Upper lobe of right lung (tissue), 1 donor: ENCODE measurements at regions not wholly inside any gene's neighbourhood (a gene's known extent, or its start where the extent isn't known, plus 50 kb on each side); places are given as distances from the start of the nearest gene placed in this dataset.

ENCODE experiments used
- ATAC-seq: fragments of 200-7000 bp; cut with Tn5 transposase; one replicate; pipeline ENCODE4 v1.9.1; 2020; ENCODE audit warnings: mild to moderate bottlenecking, moderate library complexity
- DNase-seq: peaks from one replicate; pipeline ENCODE4 v3.0.0-alpha.2; 2020
- H3K27ac ChIP-seq: fragments of 200-600 bp; one replicate; pipeline ENCODE4 v1.8.0; 2022
- H3K27me3 ChIP-seq: fragments of 200-600 bp; one replicate; pipeline ENCODE4 v1.8.0; 2022; ENCODE audit warnings: mild to moderate bottlenecking
- H3K36me3 ChIP-seq: fragments of 200-600 bp; one replicate; pipeline ENCODE4 v1.8.0; 2022
- H3K4me1 ChIP-seq: fragments of 200-600 bp; one replicate; pipeline ENCODE4 v1.8.0; 2022
- H3K4me3 ChIP-seq: fragments of 200-600 bp; one replicate; pipeline ENCODE4 v1.8.0; 2022; ENCODE audit warnings: mild to moderate bottlenecking
- H3K9me3 ChIP-seq: fragments of 200-600 bp; one replicate; pipeline ENCODE4 v1.8.0; 2022
- intact Hi-C: fragments of 100-400 bp; cut with DNase I; formaldehyde crosslinking; loops from one replicate; pipeline ENCODE4 v1.11.0; 2022
- TF ChIP-seq, protein P1 (sequence below): fragments of 200-600 bp; IDR thresholded peaks from one replicate; pipeline ENCODE4 v1.8.0; 2022; ENCODE audit warnings: antibody characterized with exemption
- donor health status: DM: no; HTN: yes; CAD: no; lungs with severe emphysema.

DNA sequence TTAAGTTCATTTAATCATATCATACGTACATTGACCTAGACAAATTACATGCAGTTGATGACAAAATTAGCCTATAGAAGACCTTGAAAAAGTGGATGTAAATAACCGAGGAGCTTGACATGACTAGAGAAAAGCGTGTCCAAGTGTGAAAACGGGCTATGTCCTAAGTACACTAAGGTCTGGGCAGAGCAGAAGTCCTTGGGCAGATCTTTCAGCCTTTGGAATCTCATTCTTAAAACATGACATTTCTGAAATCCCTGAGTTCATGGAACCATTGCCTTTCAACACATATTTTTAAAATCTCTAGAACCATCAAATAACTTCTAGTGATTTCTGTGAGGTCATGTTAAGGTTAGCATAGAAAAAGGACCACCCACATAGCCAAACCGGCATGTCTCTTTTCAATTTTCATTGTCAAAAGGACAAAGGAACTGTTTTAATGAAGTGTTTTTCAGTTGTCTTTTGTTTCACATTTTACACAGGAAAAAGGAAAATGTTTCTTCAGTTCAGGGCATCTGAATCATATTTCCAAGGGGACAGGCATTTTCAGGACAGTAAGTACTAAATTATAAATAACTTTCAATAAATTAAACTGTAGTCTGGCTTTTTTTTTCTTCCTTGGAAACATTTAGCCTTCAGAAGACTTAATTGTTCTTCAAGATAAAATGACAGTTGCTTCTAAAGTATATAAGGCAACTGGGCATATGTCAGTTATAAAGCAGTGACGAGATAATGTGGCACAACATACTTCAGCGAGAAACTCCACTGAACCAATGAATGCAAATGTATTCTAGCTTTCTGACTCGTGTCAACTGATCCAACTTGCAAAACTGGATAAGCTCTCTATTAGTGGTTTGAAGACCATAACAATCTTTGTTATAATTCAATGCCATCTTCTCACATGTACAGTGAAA, 416.8 kb downstream of the NFIB start:
- intact Hi-C loops = no loop called here
- H3K27ac ChIP-seq = no peak overlapping the region

DNA sequence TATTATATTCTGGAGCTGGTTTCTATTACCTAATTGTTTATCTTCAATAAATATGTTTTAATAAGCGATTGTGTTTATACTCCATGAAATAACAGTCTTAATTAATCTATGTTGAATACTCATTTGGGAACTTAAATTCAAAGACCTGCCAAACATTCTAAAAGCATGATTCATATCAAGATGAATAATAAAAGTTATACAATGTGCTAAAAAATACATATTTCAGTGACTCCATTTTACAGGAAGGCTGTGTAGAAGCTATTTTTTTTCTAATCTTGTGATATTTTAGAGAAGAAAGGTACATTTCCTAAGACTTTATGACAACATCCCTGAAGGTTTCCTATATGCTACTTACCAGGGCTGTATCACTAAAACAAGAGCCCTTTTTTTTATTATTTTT, 417.9 kb downstream of the NFIB start:
- Histone ChIP-seq H3K27ac (no peak overlapping the region), H3K4me3 (no peak overlapping the region), H3K27me3 (no peaks in the 10 kb centered on the region), H3K36me3 (no peaks in the 10 kb centered on the region), H3K4me1 (peaks cover 4% of the 10 kb centered on the region), H3K9me3 (no peaks in the 10 kb centered on the region)
- DNase-seq (no peak), ATAC-seq (no peak)
- TF ChIP-seq, protein P1, sequence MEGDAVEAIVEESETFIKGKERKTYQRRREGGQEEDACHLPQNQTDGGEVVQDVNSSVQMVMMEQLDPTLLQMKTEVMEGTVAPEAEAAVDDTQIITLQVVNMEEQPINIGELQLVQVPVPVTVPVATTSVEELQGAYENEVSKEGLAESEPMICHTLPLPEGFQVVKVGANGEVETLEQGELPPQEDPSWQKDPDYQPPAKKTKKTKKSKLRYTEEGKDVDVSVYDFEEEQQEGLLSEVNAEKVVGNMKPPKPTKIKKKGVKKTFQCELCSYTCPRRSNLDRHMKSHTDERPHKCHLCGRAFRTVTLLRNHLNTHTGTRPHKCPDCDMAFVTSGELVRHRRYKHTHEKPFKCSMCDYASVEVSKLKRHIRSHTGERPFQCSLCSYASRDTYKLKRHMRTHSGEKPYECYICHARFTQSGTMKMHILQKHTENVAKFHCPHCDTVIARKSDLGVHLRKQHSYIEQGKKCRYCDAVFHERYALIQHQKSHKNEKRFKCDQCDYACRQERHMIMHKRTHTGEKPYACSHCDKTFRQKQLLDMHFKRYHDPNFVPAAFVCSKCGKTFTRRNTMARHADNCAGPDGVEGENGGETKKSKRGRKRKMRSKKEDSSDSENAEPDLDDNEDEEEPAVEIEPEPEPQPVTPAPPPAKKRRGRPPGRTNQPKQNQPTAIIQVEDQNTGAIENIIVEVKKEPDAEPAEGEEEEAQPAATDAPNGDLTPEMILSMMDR = no peak
- intact Hi-C loops = no loop called here

More for the DNA sequence above, 416.8 kb downstream of the NFIB start:
- TF ChIP-seq, protein P1 = no peak
- ATAC-seq = no peak
- no peak overlapping the region for H3K4me3 ChIP-seq
- no peaks in the 10 kb centered on the region for H3K36me3 ChIP-seq
- peaks cover 4% of the 10 kb centered on the region for H3K4me1 ChIP-seq
- H3K27me3 ChIP-seq = no peaks in the 10 kb centered on the region
- DNase-seq = no peak
- H3K9me3 ChIP-seq = no peaks in the 10 kb centered on the region

DNA sequence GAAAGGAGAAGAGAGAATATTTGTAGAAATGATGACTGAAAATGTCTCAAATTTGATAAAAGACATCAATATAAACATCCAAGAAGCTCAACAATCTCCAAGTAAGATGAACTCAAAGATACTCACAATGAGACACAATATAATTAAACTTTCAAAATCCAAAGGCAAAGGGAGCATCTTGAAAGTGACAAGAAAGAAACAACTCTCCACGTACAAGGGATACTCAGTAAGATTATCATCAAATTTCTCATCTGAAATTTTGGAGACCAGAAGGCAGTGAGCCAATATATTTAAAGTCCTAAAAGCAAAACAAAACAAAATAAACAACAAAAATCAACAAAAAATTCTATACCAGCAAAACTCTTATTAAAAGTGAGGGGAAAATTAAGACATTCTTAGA, 428.7 kb downstream of the NFIB start:
- no peak overlapping the region for H3K27ac ChIP-seq
- no peaks in the 10 kb centered on the region for H3K27me3 ChIP-seq
- H3K4me3 ChIP-seq = no peak overlapping the region
- H3K9me3 ChIP-seq = no peaks in the 10 kb centered on the region
- DNase-seq = no peak
- intact Hi-C loops = no loop called here
- no peaks in the 10 kb centered on the region for H3K36me3 ChIP-seq
- H3K4me1 ChIP-seq = no peaks in the 10 kb centered on the region
- TF ChIP-seq, protein P1 = no peak
- ATAC-seq = no peak

DNA sequence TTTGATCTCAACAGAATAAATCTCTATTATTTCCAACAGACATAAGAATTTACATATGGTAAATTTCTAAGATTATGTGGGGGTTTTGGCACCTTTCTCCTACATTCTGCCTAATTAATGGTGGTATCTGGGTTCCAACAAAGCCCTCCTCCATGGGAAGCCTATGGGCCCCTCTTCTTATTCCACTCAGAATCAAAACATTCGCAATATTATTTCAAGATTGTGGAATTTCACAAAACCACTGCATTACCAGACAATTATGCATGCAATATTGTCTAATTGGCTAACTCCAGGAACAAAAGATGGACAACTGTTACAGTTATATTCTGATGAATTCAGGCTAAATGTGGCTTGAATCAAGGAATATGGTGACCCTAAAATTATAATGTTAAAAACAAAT, 434.0 kb downstream of the NFIB start:
- TF ChIP-seq, protein P1 = no peak
- Histone ChIP-seq H3K9me3 (no peaks in the 10 kb centered on the region), H3K27me3 (no peaks in the 10 kb centered on the region), H3K36me3 (no peaks in the 10 kb centered on the region), H3K27ac (no peak overlapping the region), H3K4me3 (no peak overlapping the region), H3K4me1 (no peaks in the 10 kb centered on the region)
- ATAC-seq (no peak), DNase-seq (no peak)
- intact Hi-C loops = no loop called here

DNA sequence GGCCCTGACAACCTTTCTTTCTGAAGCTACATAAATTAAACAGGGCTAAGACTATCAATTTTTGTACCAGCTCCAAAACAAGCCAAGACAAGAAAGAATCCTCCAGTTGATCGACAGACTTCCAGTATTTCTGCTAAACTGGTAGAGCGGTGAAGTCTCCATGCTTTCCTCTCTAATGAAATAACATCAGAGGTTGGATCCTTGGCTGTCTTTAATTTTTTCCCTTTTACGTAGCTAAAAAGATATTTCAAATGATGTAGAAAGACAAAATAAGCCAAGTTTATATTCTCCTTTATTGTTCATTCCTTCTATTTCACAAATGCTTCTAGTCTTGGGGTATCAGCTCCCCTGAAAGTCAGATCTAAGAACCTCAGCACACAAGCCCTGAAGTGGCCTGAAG, 434.9 kb downstream of the NFIB start:
- no peak overlapping the region for H3K27ac ChIP-seq
- DNase-seq (no peak), ATAC-seq (no peak)
- no peaks in the 10 kb centered on the region for H3K9me3 ChIP-seq
- TF ChIP-seq, protein P1 = no peak
- H3K36me3 ChIP-seq = no peaks in the 10 kb centered on the region
- intact Hi-C loops = no loop called here
- no peaks in the 10 kb centered on the region for H3K27me3 ChIP-seq
- H3K4me1 ChIP-seq = no peaks in the 10 kb centered on the region
- no peak overlapping the region for H3K4me3 ChIP-seq
